ENCODE measurements at regions not wholly inside any gene's neighbourhood (a gene's known extent, or its start where the extent isn't known, plus 50 kb on each side); places are given as distances from the start of the nearest gene placed in this dataset.

DNA sequence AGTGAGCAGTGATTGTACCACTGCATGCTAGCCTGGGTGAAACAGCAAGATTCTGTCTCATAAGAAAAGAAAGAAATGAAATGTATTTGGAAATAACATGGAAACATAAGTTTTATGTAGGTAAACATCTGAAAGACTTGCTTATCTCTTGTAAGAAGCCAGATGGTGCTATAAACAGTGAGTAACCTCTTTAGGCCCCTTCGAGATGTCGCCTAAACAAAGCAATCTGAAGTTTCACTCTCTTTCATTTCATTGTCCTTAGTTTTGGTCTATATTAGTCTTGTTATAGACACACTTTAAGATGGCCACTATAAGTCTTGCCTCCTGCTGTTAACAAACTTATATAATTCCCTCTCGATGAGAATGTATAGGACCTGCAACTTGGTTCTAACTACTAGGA lies 472.6 kb upstream of the ATP2B1 start:
- Histone ChIP-seq H3K4me3 (ENCODE audit: low read length) (no peak overlapping the region), H3K9me3 (replicated peaks; ENCODE audit: insufficient read depth, low read length) (no peaks in the 10 kb centered on the region), H3K4me2 (ENCODE audit: low read depth, low read length) (0 out of 2 replicates have a peak overlapping the region, but pooled peaks have one; percentile 3), H3K36me3 (replicated peaks; ENCODE audit: insufficient read depth, low read length) (no peaks in the 10 kb centered on the region), H3K4me1 (ENCODE audit: low read length) (0 out of 2 replicates have a peak, but pooled peaks cover 2% of the 10 kb centered on the region), H3K79me2 (ENCODE audit: low read length) (no peaks in the 10 kb centered on the region), H3K27me3 (replicated peaks; ENCODE audit: insufficient read depth, low read length) (no peaks in the 10 kb centered on the region), H3K9me2 (replicated peaks; ENCODE audit: insufficient read depth, low read length) (no peaks in the 10 kb centered on the region), H4K20me1 (ENCODE audit: insufficient read depth, low read length) (no peaks in the 10 kb centered on the region), H2AFZ (ENCODE audit: low read length) (peak overlapping the region; percentile 13; the same call in 1 of the 2 replicates), H3K27ac (ENCODE audit: low read length) (no peak overlapping the region), H3F3A (ENCODE audit: insufficient read depth, low read length) (no peaks in the 10 kb centered on the region), H3K9ac (ENCODE audit: low read length) (no peak overlapping the region)
- TF ChIP-seq EZH2 (optimal IDR thresholded peaks at IDR 0.05; ENCODE audit: low read depth, low read length), result no peak
- peak; percentile 23 for TF ChIP-seq CTCF (IDR thresholded peaks at IDR 0.05; ENCODE audit: low read length)
- DNase-seq, result peak; percentile 48

DNA sequence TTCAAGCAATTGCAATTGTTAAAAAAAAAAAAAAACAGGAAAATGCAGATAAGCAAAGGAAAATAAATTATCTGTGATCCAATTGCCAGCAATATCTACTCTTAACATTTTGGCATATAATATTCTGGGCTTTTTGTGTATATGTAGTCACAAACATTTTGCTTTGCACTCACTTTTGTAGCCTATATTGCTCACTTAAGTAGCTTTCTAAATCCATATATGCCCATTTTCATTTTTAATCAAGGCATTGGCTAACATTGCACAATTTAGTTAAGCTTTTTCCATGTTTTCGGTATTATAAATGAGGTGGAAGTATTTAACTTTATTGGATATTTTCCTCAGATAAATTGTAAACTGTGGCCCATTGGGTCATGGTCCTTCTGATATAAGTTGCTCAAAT lies 466.3 kb upstream of the ATP2B1 start:
- DNase-seq, result no peak
- H3K9ac ChIP-seq (ENCODE audit: low read length), result no peak overlapping the region
- no peaks in the 10 kb centered on the region for H3K9me2 ChIP-seq (replicated peaks; ENCODE audit: insufficient read depth, low read length)
- H3F3A ChIP-seq (ENCODE audit: insufficient read depth, low read length), result no peaks in the 10 kb centered on the region
- H3K27ac ChIP-seq (ENCODE audit: low read length), result no peak overlapping the region
- H2AFZ ChIP-seq (ENCODE audit: low read length), result no peak overlapping the region
- H3K9me3 ChIP-seq (replicated peaks; ENCODE audit: insufficient read depth, low read length), result no peaks in the 10 kb centered on the region
- H3K4me3 ChIP-seq (ENCODE audit: low read length), result no peak overlapping the region
- H3K36me3 ChIP-seq (replicated peaks; ENCODE audit: insufficient read depth, low read length), result no peaks in the 10 kb centered on the region
- TF ChIP-seq CTCF (IDR thresholded peaks at IDR 0.05; ENCODE audit: low read length) (no peak), EZH2 (optimal IDR thresholded peaks at IDR 0.05; ENCODE audit: low read depth, low read length) (no peak)
- H4K20me1 ChIP-seq (ENCODE audit: insufficient read depth, low read length), result no peaks in the 10 kb centered on the region
- no peaks in the 10 kb centered on the region for H3K4me1 ChIP-seq (ENCODE audit: low read length)
- H3K79me2 ChIP-seq (ENCODE audit: low read length), result no peaks in the 10 kb centered on the region
- no peak overlapping the region for H3K4me2 ChIP-seq (ENCODE audit: low read depth, low read length)
- no peaks in the 10 kb centered on the region for H3K27me3 ChIP-seq (replicated peaks; ENCODE audit: insufficient read depth, low read length)

DNA sequence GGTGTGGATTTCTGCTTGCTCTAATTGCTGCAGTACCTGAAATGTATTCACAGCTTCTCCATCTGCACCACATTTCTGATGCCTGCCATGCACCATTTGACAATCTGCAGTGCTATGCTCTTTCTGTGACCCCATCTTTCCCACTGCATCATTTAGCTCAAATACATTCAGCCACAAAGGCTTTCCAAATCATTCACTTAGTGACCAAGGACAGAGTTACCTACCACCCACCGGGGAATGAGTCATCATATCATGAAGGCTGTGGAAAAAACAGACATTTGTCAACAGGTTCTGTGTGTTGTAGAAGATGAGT lies 465.5 kb upstream of the ATP2B1 start:
- Histone ChIP-seq H3K27ac (ENCODE audit: low read length) (no peak overlapping the region), H3K9ac (ENCODE audit: low read length) (no peak overlapping the region), H4K20me1 (ENCODE audit: insufficient read depth, low read length) (no peaks in the 10 kb centered on the region), H3K27me3 (replicated peaks; ENCODE audit: insufficient read depth, low read length) (no peaks in the 10 kb centered on the region), H3K4me3 (ENCODE audit: low read length) (no peak overlapping the region), H3K9me2 (replicated peaks; ENCODE audit: insufficient read depth, low read length) (no peaks in the 10 kb centered on the region), H3K4me1 (ENCODE audit: low read length) (no peaks in the 10 kb centered on the region), H3F3A (ENCODE audit: insufficient read depth, low read length) (no peaks in the 10 kb centered on the region), H3K4me2 (ENCODE audit: low read depth, low read length) (no peak overlapping the region), H2AFZ (ENCODE audit: low read length) (no peak overlapping the region), H3K36me3 (replicated peaks; ENCODE audit: insufficient read depth, low read length) (no peaks in the 10 kb centered on the region), H3K9me3 (replicated peaks; ENCODE audit: insufficient read depth, low read length) (no peaks in the 10 kb centered on the region), H3K79me2 (ENCODE audit: low read length) (no peaks in the 10 kb centered on the region)
- TF ChIP-seq EZH2phosphoT487 (IDR thresholded peaks at IDR 0.05; ENCODE audit: low read length) (no peak), EZH2 (optimal IDR thresholded peaks at IDR 0.05; ENCODE audit: low read depth, low read length) (no peak), CTCF (IDR thresholded peaks at IDR 0.05; ENCODE audit: low read length) (no peak)
- no peak for DNase-seq
